Omental fat pad (tissue), 3 donors: ENCODE measurements at regions not wholly inside any gene's neighbourhood (a gene's known extent, or its start where the extent isn't known, plus 50 kb on each side); places are given as distances from the start of the nearest gene placed in this dataset.

Experiments
- ATAC-seq: fragments of 150-250 bp; one replicate; pipeline ENCODE4 v1.9.1; 2016; ENCODE audit warnings: mild to moderate bottlenecking, moderate library complexity; ENCODE audit not compliant: low FRiP score
- DNase-seq: peaks from one replicate; pipeline ENCODE4 v3.0.0-alpha.2; 2019; ENCODE audit warnings: low spot score
- CTCF ChIP-seq, 3 donors: fragments of 450-650 bp; IDR thresholded peaks; one replicate each; pipeline ENCODE4 v1.5.1; 2016 to 2017; ENCODE audit warnings: antibody characterized with exemption in 3 of 3, mild to moderate bottlenecking in 3 of 3, moderate library complexity in 2 of 3

DNA sequence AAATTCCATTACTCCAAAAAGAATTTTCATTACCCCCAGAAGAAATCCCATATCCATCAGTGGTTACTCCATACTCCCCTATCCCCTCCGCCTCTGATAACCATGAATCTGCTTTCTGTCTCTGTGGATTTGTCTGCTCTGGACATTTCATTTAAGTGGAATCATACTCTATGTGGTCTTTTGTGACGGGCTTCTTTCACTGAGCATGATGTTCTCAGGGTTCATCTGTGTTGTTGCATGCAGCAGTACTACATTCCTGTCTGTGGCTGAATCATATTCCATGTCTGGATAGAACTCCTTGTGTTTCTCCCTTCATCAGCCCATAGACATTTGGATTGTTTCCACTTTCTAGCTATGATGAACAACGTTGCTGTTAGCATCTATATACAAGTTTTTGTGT is 59.5 kb upstream of the IRX3 start:
- TF ChIP-seq CTCF (IDR thresholded peaks at IDR 0.05): no peak
- no peak for DNase-seq
- ATAC-seq: no peak

DNA sequence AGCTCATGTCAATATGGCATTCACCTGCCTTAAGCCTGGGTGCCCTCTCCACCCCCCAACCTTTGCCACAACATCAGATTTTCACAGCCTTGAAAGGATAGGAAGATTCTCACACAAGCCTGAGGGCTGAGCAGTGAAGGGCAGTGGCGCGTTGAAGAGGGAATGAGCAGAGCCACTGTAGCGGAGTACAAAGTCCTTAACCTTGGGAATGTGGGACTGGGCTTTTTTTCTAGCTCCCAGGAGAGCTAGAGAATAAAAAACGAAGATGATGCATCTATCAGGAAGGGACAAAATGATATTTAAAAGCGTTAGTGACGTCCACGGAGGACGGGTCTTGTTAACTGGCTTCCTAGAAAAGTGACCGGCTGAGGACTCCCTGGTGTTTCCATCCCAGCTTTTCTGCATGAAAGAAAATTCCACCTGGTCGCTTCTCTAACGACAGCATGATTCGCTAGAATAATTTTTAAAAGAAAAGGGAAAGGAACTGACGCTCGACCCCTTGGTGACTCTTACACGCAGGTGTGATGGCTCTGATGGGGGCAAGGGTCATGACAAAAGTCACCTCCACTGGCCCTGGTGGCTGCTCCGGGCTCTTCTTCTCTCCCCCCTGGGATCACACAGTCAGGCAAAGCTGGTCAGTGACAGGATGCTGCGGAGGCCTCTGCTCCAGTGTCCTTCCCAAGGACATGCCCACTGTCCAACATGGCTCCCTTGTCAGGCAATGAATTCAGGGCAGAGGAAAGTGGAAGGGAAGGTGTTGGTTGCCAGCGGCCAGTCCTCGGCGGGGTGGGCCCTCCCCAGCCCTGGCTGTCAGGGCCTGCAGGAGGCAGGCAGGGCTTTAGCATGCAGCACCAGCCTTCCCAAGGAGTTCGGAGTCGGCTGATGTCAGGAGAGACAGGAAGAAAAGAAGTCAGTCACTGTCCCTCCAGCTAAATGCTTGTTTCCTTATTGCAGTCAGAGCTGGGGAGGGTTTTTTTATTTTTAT is 58.4 kb upstream of the IRX3 start:
- ATAC-seq (no peak), DNase-seq (no peak)
- TF ChIP-seq CTCF (IDR thresholded peaks at IDR 0.05): no peak

DNA sequence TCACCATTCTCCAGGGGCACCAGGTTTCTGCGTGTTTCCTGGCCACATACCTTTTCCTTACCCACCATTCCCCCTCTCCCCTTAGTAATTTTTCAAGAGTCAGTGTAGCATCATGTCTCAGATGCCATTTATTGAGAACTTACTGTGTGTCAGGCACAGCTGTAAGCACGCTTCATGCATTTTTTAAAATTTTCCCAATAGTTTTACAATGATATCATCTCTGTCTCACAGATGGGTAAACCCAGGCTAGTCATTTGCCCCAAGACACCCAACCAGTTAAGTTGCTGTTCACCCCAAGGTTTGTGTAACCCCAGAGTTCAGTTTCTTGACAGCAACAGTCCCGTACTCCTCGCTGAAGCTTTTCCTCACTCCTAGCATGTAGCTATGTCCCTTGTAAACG is 56.4 kb upstream of the IRX3 start:
- no peak for ATAC-seq
- no peak for DNase-seq
- TF ChIP-seq CTCF (IDR thresholded peaks at IDR 0.05): no peak

DNA sequence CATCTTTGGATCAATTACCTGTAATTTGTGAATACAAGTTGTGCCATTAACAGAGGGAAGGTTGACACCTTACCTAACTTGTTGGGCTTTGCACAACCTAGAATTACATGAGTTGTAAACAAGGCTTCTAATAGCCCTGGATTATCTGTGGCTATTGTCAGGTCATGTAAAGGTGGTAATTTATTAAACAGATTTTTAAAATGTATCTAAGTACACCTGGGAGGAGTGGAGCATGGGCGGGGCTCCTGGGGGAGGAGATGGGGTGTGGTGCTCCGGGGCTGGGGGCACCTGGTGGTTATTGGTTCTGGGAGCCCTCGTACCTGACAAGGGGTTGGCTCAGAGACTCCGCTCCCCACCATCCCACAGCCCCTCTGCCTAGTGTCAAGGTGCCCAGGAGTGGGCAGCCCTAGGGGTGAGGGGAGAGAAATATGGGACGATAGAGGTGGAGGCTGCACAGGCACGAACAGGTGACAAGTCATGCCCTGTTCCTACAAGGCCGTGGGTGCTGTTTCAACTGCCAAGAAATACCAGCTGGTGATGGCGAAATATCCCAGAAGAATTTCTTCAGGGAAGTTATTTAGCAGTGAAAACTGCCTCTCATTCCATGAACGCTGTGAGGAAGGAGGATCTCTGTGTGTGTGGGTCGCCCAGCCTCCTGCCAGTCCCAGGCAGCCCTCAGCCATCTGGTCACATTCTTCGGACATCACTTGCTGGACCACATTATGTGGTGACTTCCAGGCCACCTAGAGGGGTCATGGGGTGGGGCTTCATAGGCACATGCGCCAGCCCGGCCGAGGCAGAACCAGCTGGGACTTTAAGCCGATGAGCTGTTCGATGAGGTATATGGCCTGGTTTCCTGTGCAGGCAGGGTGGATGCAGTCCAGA is 55.5 kb upstream of the IRX3 start:
- DNase-seq (no peak), ATAC-seq (peak; percentile 36)
- no peak for TF ChIP-seq CTCF (IDR thresholded peaks at IDR 0.05)

GRCh38 chr16:54340531-54340930 is 53.9 kb upstream of the IRX3 start:
- DNase-seq (no peak), ATAC-seq (no peak)
- TF ChIP-seq CTCF (IDR thresholded peaks at IDR 0.05): no peak

DNA sequence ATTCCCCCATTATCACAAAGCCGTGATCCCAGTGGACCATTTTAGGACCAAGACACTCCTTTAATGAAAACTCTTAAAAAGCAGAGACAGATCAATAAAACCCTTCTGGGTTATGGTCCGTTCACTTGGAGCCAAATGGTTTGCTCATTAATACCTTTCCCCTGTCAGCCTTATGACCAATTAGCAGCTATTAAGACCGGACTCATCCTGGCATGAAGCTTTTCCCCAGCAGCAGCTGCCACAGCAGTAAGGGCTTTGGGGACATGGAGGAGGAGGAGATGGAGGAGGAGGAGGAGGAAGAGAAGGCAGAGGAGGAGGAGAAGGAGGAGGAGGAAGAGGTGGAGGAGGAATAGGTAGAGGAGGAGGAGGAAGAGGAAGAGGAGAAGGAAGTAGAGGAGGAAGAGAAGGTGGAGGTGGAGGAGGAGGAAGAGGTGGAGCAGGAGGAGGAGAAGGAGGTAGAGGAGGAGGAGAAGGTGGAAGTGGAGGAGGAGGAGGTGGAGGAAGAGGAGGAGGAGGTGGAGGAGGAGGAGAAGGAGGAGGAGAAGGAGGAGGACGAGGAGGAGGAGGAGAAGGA is 50.1 kb upstream of the IRX3 start:
- DNase-seq (no peak), ATAC-seq (no peak)
- no peak for TF ChIP-seq CTCF (IDR thresholded peaks at IDR 0.05)
